Eye (tissue), 1 donor: ENCODE measurements at regions not wholly inside any gene's neighbourhood (a gene's known extent, or its start where the extent isn't known, plus 50 kb on each side); places are given as distances from the start of the nearest gene placed in this dataset.

Source experiments
- DNase-seq: peaks from one replicate; pipeline ENCODE4 v3.0.0-alpha.2; 2015

DNA sequence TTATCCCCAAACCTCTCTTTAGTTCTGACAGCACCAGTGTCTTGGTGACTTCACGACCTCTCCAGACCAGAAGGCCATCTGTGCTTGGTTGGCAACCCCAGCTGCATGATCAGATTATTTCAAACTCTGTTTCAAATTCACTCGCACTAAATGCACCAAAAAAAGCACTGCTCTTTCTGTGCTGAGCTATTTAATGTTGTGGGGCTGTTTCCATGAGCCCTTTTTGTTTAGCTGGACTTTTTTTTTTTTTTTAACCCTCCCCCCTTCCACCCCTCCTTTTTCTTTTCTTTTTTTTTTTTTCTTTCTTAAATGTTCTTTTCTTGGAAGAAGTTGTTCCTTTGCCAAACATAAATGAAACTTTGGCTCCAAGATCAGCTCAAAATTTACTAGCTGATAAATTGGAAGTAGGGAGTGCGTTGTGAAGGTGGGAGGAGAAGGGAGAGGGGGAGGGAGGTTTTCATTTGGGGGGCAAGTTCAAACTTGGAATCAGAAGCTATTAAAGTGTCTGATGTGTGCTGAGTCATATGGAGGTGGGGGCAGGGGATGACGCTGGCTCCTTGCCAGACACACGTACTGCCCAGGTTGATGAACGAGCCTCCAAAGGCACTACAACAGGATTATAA lies 543.0 kb upstream of the TNP1 start:
- peak; percentile 49 for DNase-seq

DNA sequence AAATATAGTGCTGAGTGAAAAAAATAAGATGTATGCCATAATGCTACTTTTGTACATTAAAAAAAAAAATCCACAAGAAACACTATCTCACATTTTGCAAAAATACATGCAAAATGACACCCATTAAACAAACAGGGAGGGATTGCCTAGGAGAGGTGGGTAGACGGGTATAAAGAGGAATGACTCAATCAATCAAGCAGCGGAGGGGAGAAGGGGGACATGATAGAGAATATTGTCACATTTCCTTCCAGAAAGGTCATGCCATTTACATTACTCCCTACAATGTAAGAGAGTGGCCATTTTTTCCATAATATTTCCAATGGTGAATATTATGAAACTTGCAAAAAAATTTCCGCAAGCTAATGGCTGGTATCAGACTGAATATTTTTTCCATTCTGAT lies 542.3 kb upstream of the TNP1 start:
- DNase-seq, result no peak

DNA sequence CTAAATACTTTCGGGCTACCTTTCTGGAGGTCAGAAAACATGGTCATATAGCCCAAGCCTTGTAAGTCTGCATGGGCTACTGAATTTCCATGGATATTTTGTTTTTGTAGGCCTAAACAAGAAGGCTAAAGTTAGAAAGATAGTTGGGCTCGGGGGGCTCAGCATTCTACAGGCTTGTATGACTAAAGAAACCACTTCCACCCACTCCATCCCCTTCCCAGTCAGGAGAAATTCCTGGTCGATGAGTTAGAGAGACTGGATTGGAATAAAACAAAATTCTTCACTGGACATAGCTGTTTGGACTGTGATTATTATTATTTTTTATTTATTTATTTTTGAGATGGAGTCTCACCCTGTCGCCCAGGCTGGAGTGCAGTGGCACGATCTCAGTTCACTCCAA lies 539.4 kb upstream of the TNP1 start:
- no peak for DNase-seq

DNA sequence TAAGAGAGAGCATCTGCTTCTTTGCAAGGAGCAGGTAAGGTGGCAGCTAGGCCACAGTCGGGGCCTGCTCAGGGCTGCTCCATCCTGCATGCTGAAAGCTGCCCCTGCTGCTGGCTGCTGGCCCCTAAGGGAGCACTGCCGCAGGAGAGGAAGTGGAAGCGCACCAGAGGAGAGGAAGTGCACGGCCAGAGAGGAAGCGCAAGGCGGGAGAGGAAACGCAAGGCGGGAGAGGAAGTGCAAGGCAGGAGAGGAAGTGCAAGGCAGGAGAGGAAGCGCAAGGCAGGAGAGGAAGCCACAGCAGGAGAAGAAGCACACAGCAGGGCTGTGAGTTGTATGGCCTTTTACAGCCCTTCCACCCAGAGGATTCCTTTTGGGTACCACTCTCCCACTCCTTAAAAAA lies 539.0 kb upstream of the TNP1 start:
- DNase-seq, result no peak

DNA sequence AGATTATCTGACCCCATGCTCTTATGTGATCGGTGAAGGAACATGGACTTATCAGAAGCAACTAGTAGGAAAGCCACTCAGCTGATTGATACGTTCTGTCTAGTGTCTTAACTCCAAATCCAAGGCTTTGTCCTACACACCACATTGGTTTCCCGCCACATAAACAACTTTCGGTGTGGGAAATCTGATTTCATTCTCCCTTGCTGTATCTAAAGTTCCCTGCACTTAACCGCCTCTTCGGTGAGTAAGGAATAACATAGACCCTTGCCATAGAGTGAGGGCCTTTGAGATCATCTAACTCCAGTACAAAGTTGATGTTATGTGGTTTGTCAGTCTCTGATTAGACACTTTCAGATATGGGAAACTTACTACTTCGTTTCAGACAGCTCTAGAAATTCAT lies 538.2 kb upstream of the TNP1 start:
- DNase-seq, result no peak

DNA sequence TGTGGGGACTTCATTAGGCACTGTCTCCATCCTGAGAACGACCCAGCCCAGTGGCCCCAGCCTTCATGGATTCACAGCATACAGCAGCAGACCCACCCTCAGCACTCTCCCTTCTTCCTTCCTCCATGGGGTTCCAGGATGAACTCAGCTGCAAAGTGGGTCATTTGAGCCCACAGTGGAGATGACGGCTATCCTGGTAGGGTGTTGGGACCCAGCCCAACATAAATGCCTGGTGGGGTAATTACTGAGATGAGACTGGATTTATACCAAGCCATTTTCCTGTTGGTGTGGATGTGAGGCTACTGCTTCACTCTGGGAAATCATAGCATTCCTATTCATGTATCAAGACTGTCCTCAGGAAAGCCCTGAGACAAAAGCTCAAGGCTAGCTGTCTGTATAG lies 536.7 kb upstream of the TNP1 start:
- DNase-seq, result no peak

DNA sequence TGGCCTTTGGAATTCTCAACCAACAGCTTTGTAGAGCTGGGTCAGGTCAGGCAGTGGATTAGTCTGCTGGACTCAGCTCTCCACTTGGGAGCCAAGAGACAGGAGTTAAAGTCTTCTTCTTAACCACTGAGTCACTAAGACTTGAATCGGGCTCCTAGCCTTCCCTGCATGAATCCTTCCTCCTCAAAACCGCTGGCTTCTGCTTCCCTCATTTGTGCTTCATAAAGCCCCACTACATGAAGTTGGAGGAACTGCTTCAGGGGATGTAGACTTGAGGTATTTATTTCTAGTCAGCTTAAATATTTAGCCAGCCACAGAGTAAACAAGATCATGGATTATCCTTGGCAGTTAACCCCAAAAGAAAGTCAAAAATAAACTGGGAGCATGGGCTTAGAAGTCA lies 536.3 kb upstream of the TNP1 start:
- DNase-seq, result no peak

DNA sequence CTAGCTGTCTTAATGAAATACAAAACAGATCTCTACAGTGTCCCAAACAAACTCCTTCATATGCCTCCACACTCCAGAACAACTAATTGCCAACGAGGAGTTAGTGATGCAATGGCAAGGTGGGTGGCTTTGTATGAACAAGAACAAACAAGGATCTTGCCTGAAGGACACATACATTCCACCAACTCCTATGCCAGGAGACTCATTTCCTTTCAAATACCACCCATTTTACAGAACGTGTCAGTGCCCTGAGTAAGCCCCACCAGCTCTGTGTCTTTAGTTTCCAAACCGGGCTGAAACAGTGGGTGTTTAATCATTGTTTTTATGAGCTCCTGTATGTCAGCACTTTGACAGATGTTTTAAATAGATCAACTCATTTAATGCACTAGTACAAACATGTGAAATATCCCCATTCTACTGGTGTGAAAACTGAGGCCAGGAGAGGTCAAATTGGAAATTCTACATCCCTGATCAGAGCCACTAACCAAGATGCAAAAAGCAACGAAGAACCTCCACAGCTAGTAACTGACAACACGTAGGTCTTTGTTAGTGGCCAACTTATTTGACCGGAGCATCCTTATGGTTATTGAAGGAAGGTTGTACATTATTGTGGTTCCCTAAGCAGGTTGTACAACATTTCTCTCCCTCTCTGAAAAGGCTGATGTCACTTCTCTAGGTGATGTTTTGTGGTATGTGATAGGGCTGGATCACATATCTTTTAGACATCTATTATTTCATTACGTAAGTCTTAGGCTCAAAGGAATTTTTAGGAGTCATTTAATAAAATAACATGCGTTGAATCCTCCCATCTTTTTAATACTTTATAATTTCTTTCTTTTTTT lies 534.9 kb upstream of the TNP1 start:
- no peak for DNase-seq

DNA sequence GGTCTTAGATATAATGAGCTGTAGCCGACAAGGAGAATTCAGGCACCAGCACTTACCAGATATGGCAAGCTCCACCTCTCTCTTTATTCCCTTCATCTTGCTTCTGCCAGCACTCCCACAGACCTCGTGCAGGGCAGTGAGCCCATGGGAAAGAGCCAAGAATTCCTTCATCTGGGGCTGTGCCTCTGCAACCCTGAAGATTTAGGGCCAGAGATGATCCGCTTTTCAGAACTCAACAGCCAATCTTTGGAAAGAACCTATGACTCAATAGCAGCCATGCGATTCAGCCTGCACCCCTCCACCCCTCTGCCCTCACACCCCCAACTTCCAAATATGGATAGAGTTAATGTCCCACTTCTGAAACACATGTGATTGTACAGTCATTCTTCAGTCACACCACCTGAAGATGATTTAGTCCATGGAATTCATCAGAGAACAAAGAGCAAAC lies 533.7 kb upstream of the TNP1 start:
- DNase-seq, result peak; percentile 19

DNA sequence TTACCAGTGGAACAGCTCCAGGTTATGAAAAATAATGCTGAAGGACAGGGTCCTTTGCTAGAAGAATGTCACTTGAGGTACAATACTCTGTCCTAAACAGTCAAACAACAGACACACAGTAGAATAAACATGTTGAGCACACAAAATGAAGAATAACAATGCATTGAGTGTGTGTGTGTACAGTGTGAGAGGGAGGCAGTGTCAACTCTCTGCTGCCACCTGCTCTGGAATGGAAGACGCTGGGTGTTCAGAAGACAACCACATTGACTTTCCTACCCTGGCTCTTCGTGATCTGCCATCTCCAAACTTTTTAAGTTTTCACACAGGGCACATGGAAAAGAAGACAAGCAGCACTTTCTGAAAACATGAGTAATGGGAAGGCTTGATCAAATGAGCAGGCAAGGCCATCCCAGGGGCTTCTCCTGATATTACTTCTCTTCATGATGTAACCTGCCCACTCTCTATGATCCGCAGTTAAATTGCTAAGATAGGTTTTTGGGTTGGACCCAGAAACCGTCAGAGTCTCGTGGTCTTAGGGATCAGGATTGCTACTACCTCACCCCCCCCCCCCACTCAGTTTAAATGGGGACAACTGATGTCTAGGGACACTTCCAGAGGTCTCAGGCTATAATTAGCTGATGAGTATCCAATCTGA lies 533.2 kb upstream of the TNP1 start:
- no peak for DNase-seq

DNA sequence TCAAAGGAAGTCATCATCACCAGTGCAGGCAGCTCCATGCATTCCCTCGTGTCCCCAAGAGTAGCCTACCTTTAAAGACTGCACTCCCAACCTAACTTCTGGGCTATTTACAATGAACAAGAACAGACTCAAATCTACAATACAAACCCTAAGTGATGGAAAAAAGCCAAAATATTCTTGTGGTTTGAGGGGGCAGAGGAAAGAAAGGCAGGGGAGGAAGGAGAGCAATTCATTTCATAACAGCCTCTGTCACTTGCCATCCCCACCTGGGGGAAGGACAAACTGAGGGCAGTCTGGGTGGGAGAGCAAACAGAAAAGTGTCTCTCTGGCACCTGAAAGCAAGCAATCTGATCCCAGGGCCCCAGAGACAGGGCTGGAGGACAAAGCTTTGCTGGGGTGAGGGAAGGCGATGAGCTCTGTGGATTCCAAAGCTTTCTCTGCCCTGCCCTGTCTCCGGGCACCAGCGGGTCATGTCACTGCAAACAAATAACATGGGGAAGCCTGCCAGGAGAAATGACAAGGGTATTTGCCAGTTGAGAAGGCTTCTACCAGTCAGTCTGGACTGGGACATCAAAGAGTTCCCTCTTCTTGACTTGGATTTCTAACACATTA lies 528.0 kb upstream of the TNP1 start:
- no peak for DNase-seq

DNA sequence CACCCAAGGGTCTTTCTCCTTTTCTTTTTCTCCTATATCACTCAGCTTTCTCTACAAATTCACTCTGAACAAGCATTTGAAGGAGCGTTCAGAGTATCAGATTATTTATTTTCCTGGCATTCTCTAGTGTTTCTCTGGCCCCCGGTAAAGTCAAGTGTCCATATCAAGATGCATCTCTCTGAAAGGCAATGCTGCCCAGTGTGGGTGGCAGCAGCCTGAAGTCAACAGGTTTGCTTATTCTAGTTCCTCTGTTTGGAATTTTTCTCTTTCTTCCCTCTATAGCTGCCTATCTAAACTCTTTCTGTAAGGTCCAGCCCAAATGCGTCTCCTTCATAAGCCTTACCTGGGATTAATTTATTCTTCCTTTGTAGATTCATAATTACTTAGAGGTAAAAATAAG lies 526.2 kb upstream of the TNP1 start:
- DNase-seq, result no peak

DNA sequence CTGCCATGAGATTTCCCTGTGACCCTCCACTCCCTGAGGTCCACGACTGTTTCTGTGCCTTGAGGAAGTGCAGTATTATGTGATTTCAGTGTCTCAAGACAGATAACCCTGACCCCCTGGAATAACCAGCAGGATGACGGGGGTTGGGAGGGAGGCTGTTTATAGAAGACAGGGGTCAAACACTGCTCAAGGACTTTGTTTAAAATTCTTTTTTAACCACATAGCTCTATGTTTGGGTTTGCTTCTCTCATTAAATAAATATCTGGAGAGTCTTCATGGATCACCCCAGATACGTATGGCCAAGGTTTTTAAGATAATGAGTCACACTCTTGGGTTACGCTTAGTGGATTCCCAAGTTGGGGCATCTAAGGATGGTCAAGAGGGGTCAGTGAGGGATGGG lies 523.8 kb upstream of the TNP1 start:
- DNase-seq, result no peak

DNA sequence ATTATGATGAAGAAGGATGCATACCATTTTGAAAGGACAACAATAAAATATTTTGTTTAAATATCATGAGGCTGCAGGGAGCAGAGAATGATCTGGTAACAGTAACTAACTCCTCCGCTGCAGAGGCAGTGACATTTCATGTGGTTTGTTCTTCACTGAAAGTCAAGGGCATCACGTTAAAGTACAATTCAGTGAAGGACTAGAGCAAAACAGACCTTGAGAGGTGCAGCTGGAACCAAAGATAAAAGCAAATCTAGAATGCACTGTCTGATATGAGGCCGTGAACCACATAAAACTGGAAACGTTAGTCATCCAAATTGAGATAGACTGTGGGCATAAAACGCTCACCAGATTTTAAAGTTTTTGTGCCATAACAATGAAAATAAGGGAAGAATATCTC lies 522.9 kb upstream of the TNP1 start:
- DNase-seq, result no peak

DNA sequence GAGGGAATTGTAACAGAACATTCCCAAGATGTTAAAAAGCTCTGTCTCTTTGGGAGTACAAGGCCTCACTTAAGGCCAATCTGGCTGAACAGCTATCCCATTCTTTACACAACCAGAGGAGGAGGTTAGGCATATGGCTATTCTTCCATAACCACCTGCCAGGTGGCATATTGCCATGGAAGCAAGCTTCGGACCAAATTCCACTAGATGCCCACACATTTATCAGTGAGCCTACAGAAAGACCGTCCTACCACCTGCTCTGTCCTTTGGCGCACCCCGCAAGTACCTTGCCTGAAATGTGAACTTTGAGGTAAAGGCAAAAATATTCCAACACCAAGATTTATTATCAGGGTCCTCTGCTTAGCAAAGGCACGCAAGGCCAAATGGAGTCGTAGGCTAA lies 519.9 kb upstream of the TNP1 start:
- no peak for DNase-seq

DNA sequence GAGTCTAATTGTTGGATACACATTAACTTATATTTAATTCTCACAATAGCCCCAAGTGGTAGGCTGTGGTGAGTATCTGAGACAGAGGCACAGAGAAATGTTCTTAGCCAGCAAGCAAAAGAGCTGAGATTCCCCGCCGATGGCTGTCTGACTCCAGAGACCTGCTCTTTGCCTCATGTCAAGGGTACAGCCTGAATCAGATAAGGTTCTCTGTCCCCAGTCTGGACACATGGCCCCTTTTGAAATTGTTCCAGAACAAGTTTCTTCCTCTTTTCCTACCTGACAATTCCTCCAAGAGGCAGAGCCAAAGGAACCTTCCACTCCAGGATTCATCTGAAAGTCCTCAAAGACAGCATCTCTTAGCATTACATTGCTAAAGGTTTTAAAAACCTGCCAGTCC lies 512.9 kb upstream of the TNP1 start:
- no peak for DNase-seq

DNA sequence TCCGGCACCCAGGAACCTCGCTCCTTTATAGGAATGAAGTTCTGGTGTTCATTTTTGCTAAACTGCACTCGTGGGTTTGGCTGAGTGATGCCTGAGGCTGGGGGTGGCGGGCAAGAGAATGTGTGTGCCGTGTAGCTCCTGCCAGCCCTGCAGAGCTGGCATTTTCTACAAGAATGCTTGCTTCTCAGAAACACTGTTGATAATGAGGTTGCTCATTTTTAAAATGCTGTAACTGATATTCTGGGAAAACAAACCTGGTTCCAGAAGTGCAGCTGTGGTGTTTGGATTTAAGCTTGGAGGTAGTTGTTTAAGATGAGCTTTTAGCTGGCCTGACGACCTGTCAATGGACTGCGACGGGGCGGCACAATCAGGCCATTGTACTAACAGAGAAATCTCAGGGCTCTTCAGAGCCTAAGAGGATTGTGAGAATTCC lies 511.9 kb upstream of the TNP1 start:
- DNase-seq, result peak; percentile 50

DNA sequence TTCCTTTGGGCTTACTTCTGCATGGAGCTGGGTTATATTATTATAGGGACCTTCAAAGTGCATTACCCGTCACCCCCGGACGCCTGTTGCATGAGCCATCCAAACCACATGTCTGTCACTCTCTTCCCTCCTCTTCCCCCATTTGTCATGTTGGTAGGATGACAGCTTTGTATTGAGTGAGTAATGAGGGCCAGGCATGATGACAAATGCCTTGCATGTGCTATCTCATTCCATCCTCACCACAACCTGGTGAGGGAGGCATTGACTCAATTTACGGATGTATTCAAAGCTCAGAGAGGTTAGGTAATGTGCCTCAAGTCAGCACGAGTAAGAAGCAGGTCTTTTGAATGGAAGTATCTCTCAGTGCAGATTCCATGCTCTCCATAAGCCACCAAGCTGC lies 510.5 kb upstream of the TNP1 start:
- no peak for DNase-seq

DNA sequence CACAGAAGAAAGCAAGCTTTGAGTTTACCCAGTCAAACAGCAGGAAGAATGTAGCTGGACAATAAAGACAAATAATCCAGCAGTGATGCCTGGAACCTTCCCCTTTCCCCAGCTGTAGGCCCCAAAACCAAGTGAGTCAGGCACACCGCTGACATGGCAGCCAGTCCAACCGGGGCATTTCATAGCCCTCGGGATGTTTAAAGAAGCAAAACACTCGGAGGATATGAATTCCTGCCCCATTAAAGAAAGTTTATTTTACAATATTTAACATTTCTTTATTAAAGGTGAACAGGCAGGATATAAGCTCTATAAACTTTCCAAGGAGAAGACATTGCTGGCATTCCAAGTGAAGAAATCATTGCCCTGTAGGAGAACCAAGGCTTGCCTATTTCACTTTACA lies 507.6 kb upstream of the TNP1 start:
- no peak for DNase-seq

DNA sequence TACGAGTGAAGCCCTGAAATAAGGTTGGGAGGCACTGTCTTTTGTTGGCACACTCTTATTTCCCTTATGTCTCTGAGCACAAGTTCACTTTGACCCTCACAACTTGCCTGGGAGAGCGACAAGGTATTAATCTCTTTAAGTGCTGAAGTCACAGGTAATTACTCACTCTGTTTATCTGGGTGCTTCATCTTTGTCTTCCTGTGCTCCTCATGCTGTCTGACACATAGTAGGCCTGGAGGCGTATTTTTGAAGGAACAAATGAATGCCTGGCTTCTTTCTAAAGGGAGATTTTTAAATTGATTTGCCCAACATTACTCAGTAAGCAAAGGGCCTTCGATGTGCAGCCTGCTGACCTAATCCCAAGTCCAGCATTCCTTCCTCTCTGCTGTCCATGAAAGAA lies 507.1 kb upstream of the TNP1 start:
- DNase-seq, result no peak

DNA sequence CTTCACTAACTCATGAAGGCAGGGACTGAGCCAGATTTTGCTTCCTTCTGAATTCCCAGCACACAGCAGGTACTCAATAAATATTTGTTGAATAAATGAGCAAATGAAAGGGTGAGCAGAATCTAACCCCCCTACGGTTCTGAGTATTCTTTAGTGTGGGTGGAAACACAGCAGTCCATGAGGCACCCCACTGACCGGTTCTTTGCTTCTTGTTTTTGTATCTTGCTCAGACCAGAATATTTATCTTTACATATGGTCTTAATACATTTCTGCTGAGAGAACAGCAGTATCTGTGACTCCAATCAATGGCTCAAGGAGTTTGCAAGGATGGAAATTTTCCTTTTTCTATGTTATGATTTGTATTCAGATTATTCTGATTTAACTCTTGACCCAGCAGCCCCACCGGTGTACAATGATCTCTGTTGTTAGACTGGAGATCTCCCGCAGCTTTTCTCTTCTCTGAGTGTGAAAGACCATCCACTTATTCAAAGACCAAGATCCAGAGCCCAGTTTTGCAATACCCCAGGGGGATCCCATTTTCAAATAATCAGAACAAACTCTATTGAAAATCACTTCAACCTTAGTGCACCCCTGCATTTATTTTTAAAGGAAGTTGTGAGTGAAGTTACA lies 506.5 kb upstream of the TNP1 start:
- no peak for DNase-seq

DNA sequence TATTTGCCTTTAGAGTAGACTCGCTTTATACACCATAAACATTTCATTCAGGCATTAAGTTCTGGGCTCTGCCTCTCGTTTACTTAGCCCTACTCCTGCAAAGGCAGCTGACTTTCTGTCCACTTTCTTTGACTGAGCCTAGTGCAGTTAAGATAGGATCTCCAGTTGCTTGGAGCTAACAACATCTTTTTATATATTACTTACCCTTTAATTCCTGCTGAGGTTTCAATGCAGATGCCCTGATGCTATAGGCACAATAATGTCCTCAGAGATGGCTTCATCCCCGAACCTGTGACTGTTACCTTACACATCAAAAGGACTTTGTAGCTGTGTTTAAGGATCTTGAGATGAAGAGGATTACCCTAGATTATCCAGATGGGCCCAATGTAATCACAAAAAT lies 505.8 kb upstream of the TNP1 start:
- no peak for DNase-seq

DNA sequence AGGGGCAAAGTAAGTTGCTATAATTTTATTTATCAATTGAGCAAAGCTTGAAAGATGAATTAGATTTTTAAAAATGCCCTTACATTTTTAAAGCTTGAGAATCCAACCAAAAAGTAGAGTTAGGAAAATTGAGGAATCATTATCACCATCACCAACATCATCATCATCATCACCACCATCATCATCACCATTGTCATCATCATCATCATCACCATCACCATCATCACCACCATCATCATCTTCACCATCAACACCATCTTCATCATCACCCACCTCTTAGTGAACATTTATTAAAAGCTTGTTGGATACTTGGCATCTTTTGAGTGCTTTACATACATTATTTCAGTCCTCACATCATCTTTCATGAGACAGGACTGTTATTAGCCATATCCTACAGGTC lies 504.4 kb upstream of the TNP1 start:
- no peak for DNase-seq
